ENCODE measurements at regions not wholly inside any gene's neighbourhood (a gene's known extent, or its start where the extent isn't known, plus 50 kb on each side); places are given as distances from the start of the nearest gene placed in this dataset.

DNA sequence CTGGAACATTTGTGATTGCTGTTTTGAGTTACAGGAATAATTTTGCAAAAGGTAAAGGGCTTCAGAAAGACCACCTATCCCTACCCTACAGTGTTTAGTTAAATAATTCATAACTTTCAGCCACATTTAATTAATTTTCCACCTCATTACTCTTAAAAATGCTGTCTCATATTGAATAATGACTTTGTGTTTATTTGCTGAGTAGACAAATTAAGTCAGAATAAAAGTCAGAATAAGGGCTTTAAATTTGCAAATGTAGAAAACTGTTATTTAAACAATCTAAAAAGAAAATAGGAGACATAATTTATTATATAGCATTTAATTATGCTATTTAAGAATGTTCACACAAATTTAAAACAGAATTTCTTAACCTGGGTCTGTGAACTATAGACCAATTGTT lies 293.7 kb upstream of the RIMS1 start:
- DNase-seq (ENCODE audit: low spot score), result no peak
- no peak for TF ChIP-seq CTCF (IDR thresholded peaks at IDR 0.05)
- no peak for ATAC-seq (ENCODE audit: low FRiP score)

DNA sequence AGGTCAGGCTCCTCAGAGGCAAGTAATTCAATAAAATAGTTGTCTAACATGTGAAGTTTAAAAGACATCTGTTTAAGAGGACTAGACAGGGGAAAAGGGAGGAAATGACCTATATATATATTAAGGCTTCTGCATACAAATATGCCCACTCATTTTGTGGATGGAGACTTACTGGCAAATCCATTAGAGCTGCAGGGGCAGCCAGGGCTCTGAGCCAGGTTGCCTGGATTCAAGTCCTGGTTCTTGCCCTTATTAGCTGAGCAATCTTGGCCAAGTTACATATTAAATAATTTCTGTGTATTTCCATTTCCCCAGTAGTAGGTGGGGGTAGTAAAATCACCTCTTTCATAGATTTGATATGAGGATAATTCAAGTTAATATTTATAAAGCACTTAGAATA lies 287.0 kb upstream of the RIMS1 start:
- TF ChIP-seq CTCF (IDR thresholded peaks at IDR 0.05), result no peak
- no peak for ATAC-seq (ENCODE audit: low FRiP score)
- no peak for DNase-seq (ENCODE audit: low spot score)

DNA sequence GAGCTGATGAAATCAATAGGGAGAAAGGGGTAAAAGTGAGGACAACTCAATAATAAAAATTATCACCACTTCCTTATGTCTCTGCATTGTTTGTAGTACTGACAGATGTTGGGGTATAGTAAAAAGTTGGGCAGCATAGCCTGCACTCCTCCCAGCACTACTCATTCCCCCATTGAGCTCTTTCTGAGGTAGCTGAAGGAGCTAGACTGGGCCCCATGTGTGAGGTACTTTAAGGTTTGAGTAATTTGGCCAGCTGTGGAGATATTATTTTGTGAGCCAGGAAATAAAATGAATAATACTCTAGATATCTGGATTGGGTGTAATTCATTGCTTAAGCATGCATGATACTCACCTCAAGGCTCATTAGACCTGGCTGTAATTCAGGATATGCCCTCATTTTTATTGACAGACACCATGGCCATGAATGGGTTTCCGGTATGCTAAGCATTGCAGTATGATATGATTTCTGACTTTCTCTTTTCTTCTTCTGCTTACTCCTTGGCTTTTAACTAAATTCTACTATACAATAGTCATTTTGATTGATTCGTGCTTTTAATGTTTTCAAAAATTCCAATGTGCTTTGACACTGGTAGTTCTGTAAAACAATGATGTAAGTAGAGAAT lies 283.9 kb upstream of the RIMS1 start:
- TF ChIP-seq CTCF (IDR thresholded peaks at IDR 0.05), result no peak
- no peak for DNase-seq (ENCODE audit: low spot score)
- ATAC-seq (ENCODE audit: low FRiP score), result peak; percentile 93

DNA sequence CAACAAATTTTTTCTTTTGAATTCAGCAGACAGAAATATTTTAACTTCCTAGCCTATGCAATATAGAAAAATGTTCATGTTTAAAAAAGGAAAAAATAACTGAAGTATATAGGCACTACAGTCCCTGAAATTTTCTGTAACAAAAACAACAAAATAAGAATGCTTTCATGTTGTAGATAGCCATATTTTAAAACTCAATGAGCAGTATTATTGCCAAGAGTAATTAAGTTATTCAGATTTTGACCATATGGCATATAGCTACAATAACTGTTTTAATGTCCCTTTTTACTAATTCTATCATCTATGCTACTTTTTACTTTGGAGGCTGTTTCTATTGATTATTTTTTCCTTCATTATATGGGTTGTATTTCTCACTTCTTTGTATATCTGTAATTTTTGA lies 283.3 kb upstream of the RIMS1 start:
- DNase-seq (ENCODE audit: low spot score), result no peak
- no peak for ATAC-seq (ENCODE audit: low FRiP score)

GRCh38 chr6:71608646-71609045 lies 277.7 kb upstream of the RIMS1 start:
- TF ChIP-seq CTCF (IDR thresholded peaks at IDR 0.05), result no peak
- DNase-seq (ENCODE audit: low spot score) (no peak), ATAC-seq (ENCODE audit: low FRiP score) (no peak)

More for the DNA sequence above, 283.3 kb upstream of the RIMS1 start:
- TF ChIP-seq CTCF (IDR thresholded peaks at IDR 0.05), result no peak

DNA sequence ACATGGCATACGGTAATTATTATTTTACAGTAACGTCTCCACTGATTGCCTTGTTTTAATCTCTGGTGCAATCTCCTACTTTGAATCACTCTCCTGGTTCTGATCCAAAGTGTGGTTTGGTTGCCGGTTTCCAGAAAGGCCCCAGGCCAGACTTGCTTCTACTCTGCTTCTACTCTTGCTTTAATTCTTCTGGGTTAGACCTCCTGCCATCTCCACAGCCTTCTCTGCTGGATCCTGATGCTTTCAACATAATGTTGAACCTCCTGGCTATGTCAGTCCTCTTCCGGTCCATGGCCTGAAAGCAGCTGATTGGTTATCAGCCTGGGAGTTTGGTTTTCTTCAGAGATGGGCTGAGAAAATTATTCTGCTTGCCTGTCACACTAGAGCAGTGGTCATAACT lies 266.5 kb upstream of the RIMS1 start:
- TF ChIP-seq CTCF (IDR thresholded peaks at IDR 0.05), result no peak
- DNase-seq (ENCODE audit: low spot score) (no peak), ATAC-seq (ENCODE audit: low FRiP score) (no peak)

- DNase-seq (ENCODE audit: low spot score) (no peak), ATAC-seq (ENCODE audit: low FRiP score) (no peak)
- no peak for TF ChIP-seq CTCF (IDR thresholded peaks at IDR 0.05)
Observed at GRCh38 chr6:71621918-71622519, 264.3 kb upstream of the RIMS1 start.
